K562 (cell line): ENCODE measurements at regions not wholly inside any gene's neighbourhood (a gene's known extent, or its start where the extent isn't known, plus 50 kb on each side); places are given as distances from the start of the nearest gene placed in this dataset.

ENCODE experiments used
- ARID1B ChIP-seq: fragments of 450-650 bp; IDR thresholded peaks from 2 replicates; pipeline ENCODE4 v1.6.1; 2016; ENCODE audit warnings: antibody characterized with exemption, mild to moderate bottlenecking, inconsistent platforms
- ATF7 ChIP-seq: fragments of 450-650 bp; IDR thresholded peaks from 2 replicates; pipeline ENCODE4 v1.7.1; 2014; ENCODE audit warnings: mild to moderate bottlenecking, moderate library complexity
- BHLHE40 ChIP-seq: IDR thresholded peaks from 2 replicates; pipeline ENCODE4 v1.6.1; 2011; ENCODE audit warnings: low read length, improper control_type of control experiment
- CTCFL ChIP-seq: IDR thresholded peaks from 2 replicates; pipeline ENCODE4 v1.6.1; 2011; ENCODE audit warnings: borderline replicate concordance, low read depth, mild to moderate bottlenecking, moderate library complexity, low read length; ENCODE audit not compliant: insufficient read depth, poor library complexity, severe bottlenecking
- DIDO1 ChIP-seq: fragments of 450-650 bp; IDR thresholded peaks from 2 replicates; pipeline ENCODE4 v1.6.1; 2016; ENCODE audit warnings: low read depth, missing biosample characterization, missing genetic modification characterization
- GTF2A2 ChIP-seq: IDR thresholded peaks from 2 replicates; pipeline ENCODE4 v1.6.1; 2016; ENCODE audit warnings: mild to moderate bottlenecking, missing genetic modification characterization, missing compliant biosample characterization
- IRF9 ChIP-seq: fragments of 450-650 bp; IDR thresholded peaks from 2 replicates; pipeline ENCODE4 v1.6.1; 2016; ENCODE audit warnings: missing biosample characterization, missing genetic modification characterization
- MTA2 ChIP-seq: fragments of 450-650 bp; IDR thresholded peaks from 2 replicates; pipeline ENCODE4 v1.6.1; 2016; ENCODE audit warnings: low read depth
- NR3C1 ChIP-seq: sonication (generic); formaldehyde crosslinking; IDR thresholded peaks from 2 replicates; pipeline ENCODE4 v1.8.1; 2022; ENCODE audit warnings: missing genetic modification reagents
- TRIM24 ChIP-seq, 2 experiments: fragments of 450-650 bp; IDR thresholded peaks; 2 replicates each; pipeline ENCODE4 v1.6.1; 2016
- TSHZ1 ChIP-seq: fragments of 250-450 bp; sonication (Bioruptor Pico); IDR thresholded peaks from 2 replicates; pipeline ENCODE4 v1.4.0; 2020; ENCODE audit warnings: mild to moderate bottlenecking, moderate library complexity
- ZNF395 ChIP-seq: fragments of 200-800 bp; sonication (Bioruptor generic); IDR thresholded peaks from 2 replicates; pipeline ENCODE4 v1.6.1; 2017; ENCODE audit warnings: missing genetic modification characterization, missing compliant biosample characterization
- ZNF592 ChIP-seq: fragments of 450-650 bp; IDR thresholded peaks from 2 replicates; pipeline ENCODE4 v1.6.1; 2017; ENCODE audit warnings: antibody characterized with exemption, mild to moderate bottlenecking
- ZNF639 ChIP-seq, 2 experiments: fragments of 200-800 bp in 1 of 2; sonication (Bioruptor generic) in 1 of 2; sonication (generic) in 1 of 2; formaldehyde crosslinking in 1 of 2; IDR thresholded peaks in 1 of 2; conservative IDR thresholded peaks in 1 of 2; 2 replicates each; pipeline versions ENCODE4 v1.5.0 to v1.6.1; 2016 to 2020; ENCODE audit warnings: missing compliant biosample characterization in 1 of 2, missing genetic modification characterization in 1 of 2, missing genetic modification reagents in 1 of 2

DNA sequence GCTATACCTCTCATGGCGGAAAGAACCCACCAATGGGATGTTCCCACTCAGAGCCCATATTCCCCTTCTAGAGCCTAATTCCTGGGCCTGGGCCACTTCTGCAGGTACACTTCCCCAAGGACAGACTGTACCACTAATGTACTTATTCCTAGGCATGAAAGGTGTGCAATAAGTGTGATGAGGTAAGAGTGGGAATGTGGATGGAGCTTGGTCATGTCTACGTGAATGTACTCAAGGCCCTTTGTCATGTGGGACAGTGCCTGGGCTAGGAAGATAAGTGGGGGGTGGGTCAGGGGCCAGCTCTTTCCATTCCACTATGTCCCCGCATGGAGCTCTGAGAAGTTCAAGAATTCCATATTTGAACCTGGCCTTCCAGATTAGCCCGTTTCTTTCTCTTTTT is 63.4 kb upstream of the FUT8 start (continued):
- TF ChIP-seq ZNF395, result 0 out of 2 replicates have a peak, but pooled peaks have one; percentile 26
- peak; percentile 43; the same call in 1 of the 2 replicates for TF ChIP-seq ATF7
- peak; percentile 82 for TF ChIP-seq ARID1B
- 0 out of 4 replicates have a peak, but pooled peaks of 1 of the 2 experiments have one; percentile 12 for TF ChIP-seq ZNF639 (CRISPR knock-in tag; conservative IDR thresholded peaks at IDR 0.05 in 1 of 2, IDR thresholded peaks at IDR 0.05 in 1 of 2)
- TF ChIP-seq IRF9 (tag), result peak; percentile 67
- TF ChIP-seq TSHZ1 (CRISPR knock-in tag), result no peak
- TF ChIP-seq CTCFL, result no peak
- peak; percentile 68 to 74; a peak in 3 of 4 replicates for TF ChIP-seq TRIM24 (IDR thresholded peaks at IDR 0.05)
- TF ChIP-seq GTF2A2 (tag), result no peak
- peak; percentile 41; the same call in 1 of the 2 replicates for TF ChIP-seq ZNF592
- no peak for TF ChIP-seq DIDO1
- no peak for TF ChIP-seq NR3C1
- TF ChIP-seq BHLHE40, result peak; percentile 8; the same call in 1 of the 2 replicates
- TF ChIP-seq MTA2, result peak; percentile 54; the same call in 1 of the 2 replicates
